MM.1S (cell line): ENCODE measurements at regions not wholly inside any gene's neighbourhood (a gene's known extent, or its start where the extent isn't known, plus 50 kb on each side); places are given as distances from the start of the nearest gene placed in this dataset.

ENCODE experiments used
- DNase-seq: peaks from one replicate; pipeline ENCODE4 v3.0.0-alpha.2; 2015
- H2AFZ ChIP-seq: fragments of 300-600 bp; sonication (generic); 2 replicates; pipeline ENCODE4 v1.6.0; 2016; ENCODE audit warnings: antibody characterized with exemption, low read length
- H3F3A ChIP-seq: fragments of 300-600 bp; sonication (generic); 2 replicates; pipeline ENCODE4 v1.6.1; 2016; ENCODE audit warnings: mild to moderate bottlenecking, antibody characterized with exemption, low read length, moderate library complexity, mixed read lengths; ENCODE audit not compliant: insufficient read depth
- H3K27ac ChIP-seq: fragments of 300-600 bp; sonication (generic); 2 replicates; pipeline ENCODE4 v1.5.1; 2016; ENCODE audit warnings: mild to moderate bottlenecking, low read length
- H3K27me3 ChIP-seq: fragments of 300-600 bp; sonication (generic); replicated peaks from 2 replicates; pipeline ENCODE4 v1.6.0; 2016; ENCODE audit warnings: low read length; ENCODE audit not compliant: insufficient read depth
- H3K36me3 ChIP-seq: fragments of 300-600 bp; sonication (generic); replicated peaks from 2 replicates; pipeline ENCODE4 v1.6.1; 2016; ENCODE audit warnings: mild to moderate bottlenecking, low read length, mixed read lengths; ENCODE audit not compliant: insufficient read depth
- H3K4me1 ChIP-seq: fragments of 300-600 bp; sonication (generic); 2 replicates; pipeline ENCODE4 v1.6.1; 2016; ENCODE audit warnings: low read length, mixed read lengths
- H3K4me2 ChIP-seq: fragments of 300-600 bp; sonication (generic); 2 replicates; pipeline ENCODE4 v1.6.0; 2016; ENCODE audit warnings: low read depth, low read length
- H3K4me3 ChIP-seq: fragments of 300-600 bp; sonication (generic); 2 replicates; pipeline ENCODE4 v1.5.1; 2016; ENCODE audit warnings: low read length, mixed read lengths
- H3K79me2 ChIP-seq: fragments of 300-600 bp; sonication (generic); 2 replicates; pipeline ENCODE4 v1.6.1; 2016; ENCODE audit warnings: mixed run types, low read length, mixed read lengths
- H3K9ac ChIP-seq: fragments of 300-600 bp; sonication (generic); 2 replicates; pipeline ENCODE4 v1.6.1; 2016; ENCODE audit warnings: low read length, mixed read lengths
- H3K9me2 ChIP-seq: fragments of 300-600 bp; sonication (generic); replicated peaks from 2 replicates; pipeline ENCODE4 v1.6.1; 2016; ENCODE audit warnings: mild to moderate bottlenecking, low read length, mixed read lengths; ENCODE audit not compliant: insufficient read depth
- H3K9me3 ChIP-seq: fragments of 300-600 bp; sonication (generic); replicated peaks from 2 replicates; pipeline ENCODE4 v1.6.1; 2016; ENCODE audit warnings: mild to moderate bottlenecking, low read length, mixed read lengths; ENCODE audit not compliant: insufficient read depth
- H4K20me1 ChIP-seq: fragments of 300-600 bp; sonication (generic); 2 replicates; pipeline ENCODE4 v1.6.1; 2016; ENCODE audit warnings: mild to moderate bottlenecking, low read length, moderate library complexity, mixed read lengths; ENCODE audit not compliant: insufficient read depth
- EZH2 ChIP-seq: fragments of 300-600 bp; sonication (generic); optimal IDR thresholded peaks from 2 replicates; pipeline ENCODE3; 2017; ENCODE audit warnings: low read depth, mild to moderate bottlenecking, antibody characterized with exemption, low read length, mixed read lengths
- EZH2phosphoT487 ChIP-seq: fragments of 300-600 bp; sonication (generic); IDR thresholded peaks from 2 replicates; pipeline ENCODE4 v1.6.1; 2018; ENCODE audit warnings: antibody characterized with exemption, low read length
- TF ChIP-seq, protein P1 (sequence below): fragments of 300-600 bp; sonication (generic); IDR thresholded peaks from 2 replicates; pipeline ENCODE4 v1.5.1; 2016; ENCODE audit warnings: antibody characterized with exemption, low read length, mixed read lengths

DNA sequence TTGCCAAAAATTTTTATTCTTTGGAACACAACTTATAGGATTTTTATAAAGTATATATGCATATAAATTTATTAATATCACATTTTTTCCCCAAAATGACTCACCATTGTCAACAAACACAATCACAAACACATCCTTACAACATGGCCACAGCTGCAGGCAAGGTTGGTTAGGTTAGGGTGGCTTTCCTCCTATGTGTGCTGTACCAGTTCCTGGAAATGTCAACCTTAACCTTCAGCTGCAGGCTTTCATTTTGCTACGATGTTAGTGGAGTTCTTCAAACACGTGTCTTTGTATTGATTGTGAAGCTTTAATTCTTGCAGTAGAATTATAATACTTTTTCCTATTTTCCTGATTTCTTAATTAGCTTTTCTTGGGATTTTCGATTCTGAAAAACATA lies 185.8 kb downstream of the PTEN start:
- Histone ChIP-seq H3F3A (no peaks in the 10 kb centered on the region), H3K4me2 (no peak overlapping the region), H3K27ac (no peak overlapping the region), H2AFZ (no peak overlapping the region), H3K4me1 (no peaks in the 10 kb centered on the region), H4K20me1 (no peaks in the 10 kb centered on the region), H3K27me3 (no peaks in the 10 kb centered on the region), H3K36me3 (no peaks in the 10 kb centered on the region), H3K9ac (no peak overlapping the region), H3K79me2 (no peaks in the 10 kb centered on the region), H3K4me3 (no peak overlapping the region), H3K9me3 (no peaks in the 10 kb centered on the region), H3K9me2 (no peaks in the 10 kb centered on the region)
- no peak for TF ChIP-seq EZH2
- TF ChIP-seq, protein P1, sequence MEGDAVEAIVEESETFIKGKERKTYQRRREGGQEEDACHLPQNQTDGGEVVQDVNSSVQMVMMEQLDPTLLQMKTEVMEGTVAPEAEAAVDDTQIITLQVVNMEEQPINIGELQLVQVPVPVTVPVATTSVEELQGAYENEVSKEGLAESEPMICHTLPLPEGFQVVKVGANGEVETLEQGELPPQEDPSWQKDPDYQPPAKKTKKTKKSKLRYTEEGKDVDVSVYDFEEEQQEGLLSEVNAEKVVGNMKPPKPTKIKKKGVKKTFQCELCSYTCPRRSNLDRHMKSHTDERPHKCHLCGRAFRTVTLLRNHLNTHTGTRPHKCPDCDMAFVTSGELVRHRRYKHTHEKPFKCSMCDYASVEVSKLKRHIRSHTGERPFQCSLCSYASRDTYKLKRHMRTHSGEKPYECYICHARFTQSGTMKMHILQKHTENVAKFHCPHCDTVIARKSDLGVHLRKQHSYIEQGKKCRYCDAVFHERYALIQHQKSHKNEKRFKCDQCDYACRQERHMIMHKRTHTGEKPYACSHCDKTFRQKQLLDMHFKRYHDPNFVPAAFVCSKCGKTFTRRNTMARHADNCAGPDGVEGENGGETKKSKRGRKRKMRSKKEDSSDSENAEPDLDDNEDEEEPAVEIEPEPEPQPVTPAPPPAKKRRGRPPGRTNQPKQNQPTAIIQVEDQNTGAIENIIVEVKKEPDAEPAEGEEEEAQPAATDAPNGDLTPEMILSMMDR: no peak
- TF ChIP-seq EZH2phosphoT487: no peak
- DNase-seq: no peak

GRCh38 chr10:88057720-88058119 lies 194.3 kb downstream of the PTEN start:
- Histone ChIP-seq H3K9ac (no peak overlapping the region), H3K4me1 (peaks cover 7% of the 10 kb centered on the region), H3K9me3 (no peaks in the 10 kb centered on the region), H3K27ac (no peak overlapping the region), H3K79me2 (no peaks in the 10 kb centered on the region), H4K20me1 (no peaks in the 10 kb centered on the region), H2AFZ (no peak overlapping the region), H3F3A (peaks cover 8% of the 10 kb centered on the region), H3K27me3 (no peaks in the 10 kb centered on the region), H3K36me3 (no peaks in the 10 kb centered on the region), H3K4me3 (no peak overlapping the region), H3K9me2 (no peaks in the 10 kb centered on the region), H3K4me2 (no peak overlapping the region)
- no peak for DNase-seq
- TF ChIP-seq EZH2phosphoT487 (no peak), EZH2 (no peak)
- TF ChIP-seq, protein P1: no peak

GRCh38 chr10:88058750-88059149 lies 195.3 kb downstream of the PTEN start:
- Histone ChIP-seq H3K9ac (no peak overlapping the region), H3K79me2 (no peaks in the 10 kb centered on the region), H3K4me2 (no peak overlapping the region), H2AFZ (no peak overlapping the region), H4K20me1 (no peaks in the 10 kb centered on the region), H3K27me3 (no peaks in the 10 kb centered on the region), H3K4me1 (peaks cover 18% of the 10 kb centered on the region), H3K9me3 (no peaks in the 10 kb centered on the region), H3K27ac (no peak overlapping the region), H3F3A (peaks cover 19% of the 10 kb centered on the region), H3K4me3 (no peak overlapping the region), H3K36me3 (no peaks in the 10 kb centered on the region), H3K9me2 (no peaks in the 10 kb centered on the region)
- DNase-seq: no peak
- TF ChIP-seq EZH2phosphoT487 (no peak), EZH2 (no peak)
- TF ChIP-seq, protein P1: no peak
